ENCODE measurements at regions not wholly inside any gene's neighbourhood (a gene's known extent, or its start where the extent isn't known, plus 50 kb on each side); places are given as distances from the start of the nearest gene placed in this dataset.

- in situ Hi-C loops (cut with MboI; ENCODE audit: low sequenced_read_pairs): no loop called here
Observed at GRCh38 chr22:48806227-48806781, 1021.4 kb downstream of the BRD1 start.

GRCh38 chr22:48805516-48805915 lies 1022.2 kb downstream of the BRD1 start:
- in situ Hi-C loops (cut with MboI; ENCODE audit: low sequenced_read_pairs): no loop called here

GRCh38 chr22:48804811-48805301 lies 1022.8 kb downstream of the BRD1 start:
- in situ Hi-C loops (cut with MboI; ENCODE audit: low sequenced_read_pairs): no loop called here

GRCh38 chr22:48803948-48804810 lies 1023.5 kb downstream of the BRD1 start:
- in situ Hi-C loops (cut with MboI; ENCODE audit: low sequenced_read_pairs): no loop called here

GRCh38 chr22:48803171-48803947 lies 1024.3 kb downstream of the BRD1 start:
- in situ Hi-C loops (cut with MboI; ENCODE audit: low sequenced_read_pairs): no loop called here

- in situ Hi-C loops (cut with MboI; ENCODE audit: low sequenced_read_pairs): no loop called here
Observed at GRCh38 chr22:48802576-48802975, 1025.1 kb downstream of the BRD1 start.

GRCh38 chr22:48800886-48801607 lies 1026.6 kb downstream of the BRD1 start:
- in situ Hi-C loops (cut with MboI; ENCODE audit: low sequenced_read_pairs): no loop called here

- in situ Hi-C loops (cut with MboI; ENCODE audit: low sequenced_read_pairs): no loop called here
Observed at GRCh38 chr22:48800036-48800885, 1027.4 kb downstream of the BRD1 start.

- in situ Hi-C loops (cut with MboI; ENCODE audit: low sequenced_read_pairs): loop anchor here (25.0 kb wide), 1 partner anchor 112 kb away; no protein-coding TSS in a partner anchor
Observed at GRCh38 chr22:48799227-48799970, 1028.3 kb downstream of the BRD1 start.

GRCh38 chr22:48798281-48799226 lies 1029.1 kb downstream of the BRD1 start:
- in situ Hi-C loops (cut with MboI; ENCODE audit: low sequenced_read_pairs): loop anchor here (25.0 kb wide), 1 partner anchor 111 kb away; no protein-coding TSS in a partner anchor

GRCh38 chr22:48797731-48798130 lies 1029.9 kb downstream of the BRD1 start:
- in situ Hi-C loops (cut with MboI; ENCODE audit: low sequenced_read_pairs): loop anchor here (25.0 kb wide), 1 partner anchor 110 kb away; no protein-coding TSS in a partner anchor

GRCh38 chr22:48796310-48797015 lies 1031.2 kb downstream of the BRD1 start:
- in situ Hi-C loops (cut with MboI; ENCODE audit: low sequenced_read_pairs): loop anchor here (25.0 kb wide), 1 partner anchor 109 kb away; no protein-coding TSS in a partner anchor

GRCh38 chr22:48795664-48796063 lies 1032.0 kb downstream of the BRD1 start:
- in situ Hi-C loops (cut with MboI; ENCODE audit: low sequenced_read_pairs): loop anchor here (25.0 kb wide), 1 partner anchor 108 kb away; no protein-coding TSS in a partner anchor

- in situ Hi-C loops (cut with MboI; ENCODE audit: low sequenced_read_pairs): loop anchor here (25.0 kb wide), 1 partner anchor 108 kb away; no protein-coding TSS in a partner anchor
Observed at GRCh38 chr22:48794906-48795305, 1032.8 kb downstream of the BRD1 start.

GRCh38 chr22:48793949-48794348 lies 1033.7 kb downstream of the BRD1 start:
- in situ Hi-C loops (cut with MboI; ENCODE audit: low sequenced_read_pairs): loop anchor here (25.0 kb wide), 1 partner anchor 107 kb away; no protein-coding TSS in a partner anchor

- in situ Hi-C loops (cut with MboI; ENCODE audit: low sequenced_read_pairs): loop anchor here (25.0 kb wide), 1 partner anchor 99 kb away; no protein-coding TSS in a partner anchor
Observed at GRCh38 chr22:48786679-48786996, 1041.0 kb downstream of the BRD1 start.
